HepG2 (cell line): ENCODE measurements at regions not wholly inside any gene's neighbourhood (a gene's known extent, or its start where the extent isn't known, plus 50 kb on each side); places are given as distances from the start of the nearest gene placed in this dataset.

ENCODE experiments used
- FOSL1 ChIP-seq: sonication (generic); formaldehyde crosslinking; IDR thresholded peaks from 2 replicates; pipeline ENCODE4 v1.9.0; 2021; ENCODE audit warnings: missing genetic modification reagents, borderline replicate concordance
- HNF4A ChIP-seq: sonication (generic); formaldehyde crosslinking; IDR thresholded peaks from 2 replicates; pipeline ENCODE4 v1.4.0; 2020; ENCODE audit warnings: missing genetic modification reagents
- U2AF2 ChIP-seq: fragments of 200-400 bp; formaldehyde crosslinking; IDR thresholded peaks from 2 replicates; pipeline ENCODE4 v1.6.1; 2017; ENCODE audit warnings: low read depth, mild to moderate bottlenecking, low read length
- ZBTB40 ChIP-seq, 2 experiments: fragments of 450-650 bp in 1 of 2; sonication (generic) in 1 of 2; formaldehyde crosslinking in 1 of 2; IDR thresholded peaks; 2 replicates each; pipeline versions ENCODE4 v1.6.1 to v1.8.0; 2016 to 2022; ENCODE audit warnings: antibody characterized with exemption in 1 of 2, mild to moderate bottlenecking in 1 of 2, missing genetic modification reagents in 1 of 2
- ZBTB8A ChIP-seq: sonication (generic); formaldehyde crosslinking; IDR thresholded peaks from 2 replicates; pipeline ENCODE4 v1.4.0; 2020; ENCODE audit warnings: mild to moderate bottlenecking, low read depth, missing genetic modification reagents, borderline replicate concordance
- ZNF263 ChIP-seq: sonication (generic); formaldehyde crosslinking; IDR thresholded peaks from 2 replicates; pipeline ENCODE4 v1.4.0; 2020; ENCODE audit warnings: missing genetic modification reagents
- ZNF781 ChIP-seq: sonication (generic); formaldehyde crosslinking; IDR thresholded peaks from 2 replicates; pipeline ENCODE4 v1.5.1; 2020; ENCODE audit warnings: borderline replicate concordance, mild to moderate bottlenecking, missing genetic modification reagents; ENCODE audit errors: not compliant biosample characterization
- ZSCAN30 ChIP-seq: sonication (generic); formaldehyde crosslinking; IDR thresholded peaks from 2 replicates; pipeline ENCODE4 v1.5.0; 2020; ENCODE audit warnings: mild to moderate bottlenecking, missing genetic modification reagents
- TF ChIP-seq, protein P1 (sequence below): sonication (generic); formaldehyde crosslinking; IDR thresholded peaks from 2 replicates; pipeline ENCODE4 v1.8.0; 2022; ENCODE audit warnings: low read depth, missing genetic modification reagents
- TF ChIP-seq, protein P2 (sequence below): sonication (generic); formaldehyde crosslinking; IDR thresholded peaks from 2 replicates; pipeline ENCODE4 v1.5.0; 2020; ENCODE audit warnings: mild to moderate bottlenecking, missing genetic modification reagents, borderline replicate concordance
- TF ChIP-seq, protein P3 (sequence below): sonication (generic); formaldehyde crosslinking; conservative IDR thresholded peaks from 2 replicates; pipeline ENCODE4 v1.4.0; 2020; ENCODE audit warnings: missing genetic modification reagents

- no peak for TF ChIP-seq ZBTB40 (IDR thresholded peaks at IDR 0.05)
- no peak for TF ChIP-seq ZBTB40 (CRISPR knock-in tag; IDR thresholded peaks at IDR 0.05)
- TF ChIP-seq, protein P1, sequence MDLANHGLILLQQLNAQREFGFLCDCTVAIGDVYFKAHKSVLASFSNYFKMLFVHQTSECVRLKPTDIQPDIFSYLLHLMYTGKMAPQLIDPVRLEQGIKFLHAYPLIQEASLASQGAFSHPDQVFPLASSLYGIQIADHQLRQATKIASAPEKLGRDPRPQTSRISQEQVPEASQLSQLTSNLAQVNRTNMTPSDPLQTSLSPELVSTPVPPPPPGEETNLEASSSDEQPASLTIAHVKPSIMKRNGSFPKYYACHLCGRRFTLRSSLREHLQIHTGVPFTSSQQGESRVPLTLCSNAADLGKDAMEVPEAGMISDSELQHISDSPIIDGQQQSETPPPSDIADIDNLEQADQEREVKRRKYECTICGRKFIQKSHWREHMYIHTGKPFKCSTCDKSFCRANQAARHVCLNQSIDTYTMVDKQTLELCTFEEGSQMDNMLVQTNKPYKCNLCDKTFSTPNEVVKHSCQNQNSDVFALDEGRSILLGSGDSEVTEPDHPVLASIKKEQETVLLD (CRISPR knock-in tag), result no peak
- TF ChIP-seq, protein P2, sequence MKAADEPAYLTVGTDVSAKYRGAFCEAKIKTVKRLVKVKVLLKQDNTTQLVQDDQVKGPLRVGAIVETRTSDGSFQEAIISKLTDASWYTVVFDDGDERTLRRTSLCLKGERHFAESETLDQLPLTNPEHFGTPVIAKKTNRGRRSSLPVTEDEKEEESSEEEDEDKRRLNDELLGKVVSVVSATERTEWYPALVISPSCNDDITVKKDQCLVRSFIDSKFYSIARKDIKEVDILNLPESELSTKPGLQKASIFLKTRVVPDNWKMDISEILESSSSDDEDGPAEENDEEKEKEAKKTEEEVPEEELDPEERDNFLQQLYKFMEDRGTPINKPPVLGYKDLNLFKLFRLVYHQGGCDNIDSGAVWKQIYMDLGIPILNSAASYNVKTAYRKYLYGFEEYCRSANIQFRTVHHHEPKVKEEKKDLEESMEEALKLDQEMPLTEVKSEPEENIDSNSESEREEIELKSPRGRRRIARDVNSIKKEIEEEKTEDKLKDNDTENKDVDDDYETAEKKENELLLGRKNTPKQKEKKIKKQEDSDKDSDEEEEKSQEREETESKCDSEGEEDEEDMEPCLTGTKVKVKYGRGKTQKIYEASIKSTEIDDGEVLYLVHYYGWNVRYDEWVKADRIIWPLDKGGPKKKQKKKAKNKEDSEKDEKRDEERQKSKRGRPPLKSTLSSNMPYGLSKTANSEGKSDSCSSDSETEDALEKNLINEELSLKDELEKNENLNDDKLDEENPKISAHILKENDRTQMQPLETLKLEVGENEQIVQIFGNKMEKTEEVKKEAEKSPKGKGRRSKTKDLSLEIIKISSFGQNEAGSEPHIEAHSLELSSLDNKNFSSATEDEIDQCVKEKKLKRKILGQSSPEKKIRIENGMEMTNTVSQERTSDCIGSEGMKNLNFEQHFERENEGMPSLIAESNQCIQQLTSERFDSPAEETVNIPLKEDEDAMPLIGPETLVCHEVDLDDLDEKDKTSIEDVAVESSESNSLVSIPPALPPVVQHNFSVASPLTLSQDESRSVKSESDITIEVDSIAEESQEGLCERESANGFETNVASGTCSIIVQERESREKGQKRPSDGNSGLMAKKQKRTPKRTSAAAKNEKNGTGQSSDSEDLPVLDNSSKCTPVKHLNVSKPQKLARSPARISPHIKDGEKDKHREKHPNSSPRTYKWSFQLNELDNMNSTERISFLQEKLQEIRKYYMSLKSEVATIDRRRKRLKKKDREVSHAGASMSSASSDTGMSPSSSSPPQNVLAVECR, result no peak
- TF ChIP-seq ZSCAN30, result no peak
- TF ChIP-seq ZBTB8A (CRISPR knock-in tag), result no peak
- no peak for TF ChIP-seq ZNF781
- no peak for TF ChIP-seq U2AF2
- no peak for TF ChIP-seq ZNF263 (CRISPR knock-in tag)
- TF ChIP-seq, protein P3, sequence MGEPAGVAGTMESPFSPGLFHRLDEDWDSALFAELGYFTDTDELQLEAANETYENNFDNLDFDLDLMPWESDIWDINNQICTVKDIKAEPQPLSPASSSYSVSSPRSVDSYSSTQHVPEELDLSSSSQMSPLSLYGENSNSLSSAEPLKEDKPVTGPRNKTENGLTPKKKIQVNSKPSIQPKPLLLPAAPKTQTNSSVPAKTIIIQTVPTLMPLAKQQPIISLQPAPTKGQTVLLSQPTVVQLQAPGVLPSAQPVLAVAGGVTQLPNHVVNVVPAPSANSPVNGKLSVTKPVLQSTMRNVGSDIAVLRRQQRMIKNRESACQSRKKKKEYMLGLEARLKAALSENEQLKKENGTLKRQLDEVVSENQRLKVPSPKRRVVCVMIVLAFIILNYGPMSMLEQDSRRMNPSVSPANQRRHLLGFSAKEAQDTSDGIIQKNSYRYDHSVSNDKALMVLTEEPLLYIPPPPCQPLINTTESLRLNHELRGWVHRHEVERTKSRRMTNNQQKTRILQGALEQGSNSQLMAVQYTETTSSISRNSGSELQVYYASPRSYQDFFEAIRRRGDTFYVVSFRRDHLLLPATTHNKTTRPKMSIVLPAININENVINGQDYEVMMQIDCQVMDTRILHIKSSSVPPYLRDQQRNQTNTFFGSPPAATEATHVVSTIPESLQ (CRISPR knock-in tag), result no peak
- no peak for TF ChIP-seq HNF4A (CRISPR knock-in tag)
- no peak for TF ChIP-seq FOSL1 (CRISPR knock-in tag)
Measured at GRCh38 chr18:22560275-22560610, 142.5 kb upstream of the CTAGE1 start (continued).
